Activated gamma-delta T cell treated with anti-CD3 and anti-CD28 coated beads, Interleukin-2, amount 50 U/mL, for 16 hours (primary cell): ENCODE measurements at regions not wholly inside any gene's neighbourhood (a gene's known extent, or its start where the extent isn't known, plus 50 kb on each side); places are given as distances from the start of the nearest gene placed in this dataset.
"Not testable (repeated sequence)": the region's sequence is repeated elsewhere in the genome, so short reads cannot be mapped to it uniquely, and the experiment has no call there.

ENCODE experiments used
- DNase-seq: peaks from one replicate; pipeline ENCODE4 v3.0.0-alpha.2; 2020; ENCODE audit warnings: low read depth

GRCh38 chr5:83889971-83890745, 169.5 kb upstream of the HAPLN1 start:
- DNase-seq = no peak

GRCh38 chr5:83877911-83878706, 157.5 kb upstream of the HAPLN1 start:
- DNase-seq = no peak

- DNase-seq = no peak
Measured at GRCh38 chr5:83871533-83872395, 151.1 kb upstream of the HAPLN1 start.

GRCh38 chr5:83866181-83866580, 145.5 kb upstream of the HAPLN1 start:
- DNase-seq = no peak

- DNase-seq = no peak
Measured at GRCh38 chr5:83865579-83865978, 144.9 kb upstream of the HAPLN1 start.

- no peak for DNase-seq
Measured at GRCh38 chr5:83864652-83865051, 144.0 kb upstream of the HAPLN1 start.

GRCh38 chr5:83857341-83857740, 136.7 kb upstream of the HAPLN1 start:
- DNase-seq = no peak

- no peak for DNase-seq
Measured at GRCh38 chr5:83856881-83857280, 136.2 kb upstream of the HAPLN1 start.

- DNase-seq = not testable (repeated sequence)
Measured at GRCh38 chr5:83850412-83850811, 129.8 kb upstream of the HAPLN1 start.

- no peak for DNase-seq
Measured at GRCh38 chr5:83848941-83849340, 128.3 kb upstream of the HAPLN1 start.

- no peak for DNase-seq
Measured at GRCh38 chr5:83846624-83847350, 126.1 kb upstream of the HAPLN1 start.

- peak; percentile 0 for DNase-seq
Measured at GRCh38 chr5:83844449-83845068, 123.9 kb upstream of the HAPLN1 start.

- DNase-seq = no peak
Measured at GRCh38 chr5:83839788-83840187, 119.1 kb upstream of the HAPLN1 start.

GRCh38 chr5:83839256-83839655, 118.6 kb upstream of the HAPLN1 start:
- DNase-seq = no peak

- no peak for DNase-seq
Measured at GRCh38 chr5:83837265-83837907, 116.7 kb upstream of the HAPLN1 start.

- no peak for DNase-seq
Measured at GRCh38 chr5:83834306-83834705, 113.7 kb upstream of the HAPLN1 start.

- DNase-seq = no peak
Measured at GRCh38 chr5:83831834-83832233, 111.2 kb upstream of the HAPLN1 start.

- DNase-seq = no peak
Measured at GRCh38 chr5:83827111-83827557, 106.5 kb upstream of the HAPLN1 start.

GRCh38 chr5:83817591-83817990, 96.9 kb upstream of the HAPLN1 start:
- no peak for DNase-seq

GRCh38 chr5:83815661-83816060, 95.0 kb upstream of the HAPLN1 start:
- DNase-seq = no peak

- DNase-seq = no peak
Measured at GRCh38 chr5:83810511-83810910, 89.9 kb upstream of the HAPLN1 start.
